Endothelial cell of umbilical vein (primary cell): ENCODE measurements at regions not wholly inside any gene's neighbourhood (a gene's known extent, or its start where the extent isn't known, plus 50 kb on each side); places are given as distances from the start of the nearest gene placed in this dataset.

ENCODE experiments used
- BruUV-seq: library from RNA; stranded (reverse); fragments of 400-500 nt; replicated peaks from 2 replicates; lab custom pipeline; 2021; lab: Mats Ljungman, UMichigan
- CTCF ChIA-PET: fragments of 300-600, 350-600 bp; sonication (Branson Sonifier 250); formaldehyde crosslinking; loops from one replicate; lab custom pipeline; 2021; ENCODE audit warnings: antibody characterized with exemption, inconsistent platforms; lab: Charles Lee
- POLR2A ChIA-PET: fragments of 300-600, 350-600 bp; sonication (Branson Sonifier 250); formaldehyde crosslinking; loops from one replicate; lab custom pipeline; 2021; ENCODE audit warnings: antibody characterized with exemption, inconsistent platforms; lab: Charles Lee
- DNase-seq: peaks from one replicate; pipeline ENCODE4 v3.0.0-alpha.2; 2011; ENCODE audit warnings: low read depth, low spot score
- FAIRE-seq: peaks from 2 replicates; lab custom pipeline; 2011; peaks lifted over from hg19 to GRCh38; lab: Jason Lieb, UNC
- H2AFZ ChIP-seq: 2 replicates; pipeline ENCODE4 v1.6.0; 2012; ENCODE audit warnings: low read depth, low read length, control low read depth, inconsistent platforms
- H3K27ac ChIP-seq: 2 replicates; pipeline ENCODE4 v1.5.1; 2011; ENCODE audit warnings: low read depth, mild to moderate bottlenecking, control low read depth, low read length, moderate library complexity; ENCODE audit not compliant: insufficient read depth
- H3K27me3 ChIP-seq, 2 experiments: 2 replicates each; pipeline versions ENCODE4 v1.6.0 to v1.6.1; 2011; ENCODE audit warnings: low read length in 2 of 2, mixed read lengths in 1 of 2; ENCODE audit not compliant: control insufficient read depth in 2 of 2, insufficient read depth in 2 of 2
- H3K36me3 ChIP-seq, 2 experiments: 2 replicates in 1 of 2; 3 replicates in 1 of 2; pipeline ENCODE4 v1.5.1; 2011; ENCODE audit warnings: low read length in 2 of 2, mild to moderate bottlenecking in 1 of 2, moderate library complexity in 1 of 2; ENCODE audit not compliant: control insufficient read depth in 2 of 2, insufficient read depth in 2 of 2; ENCODE audit errors: extremely low read depth in 1 of 2
- H3K4me1 ChIP-seq: 3 replicates; pipeline ENCODE4 v1.5.1; 2011; ENCODE audit warnings: mild to moderate bottlenecking, low read length; ENCODE audit not compliant: control insufficient read depth, insufficient read depth; ENCODE audit errors: extremely low read depth
- H3K4me2 ChIP-seq: 2 replicates; pipeline ENCODE4 v1.6.1; 2011; ENCODE audit warnings: low read length, control low read depth, mixed read lengths; ENCODE audit not compliant: insufficient read depth
- H3K4me3 ChIP-seq, 3 experiments: fragments of 200-600 bp in 1 of 3; sonication (generic), shearing (Covaris generic) in 1 of 3; replicated peaks in 1 of 3; 2 replicates each; pipeline ENCODE4 v1.5.1; 2011 to 2016; ENCODE audit warnings: control low read depth in 3 of 3, low read length in 3 of 3, mild to moderate bottlenecking in 2 of 3, inconsistent platforms in 1 of 3, low read depth in 1 of 3, moderate library complexity in 1 of 3; ENCODE audit not compliant: insufficient read depth in 1 of 3
- H3K79me2 ChIP-seq: 2 replicates; pipeline ENCODE4 v1.6.0; 2012; ENCODE audit warnings: low read length, inconsistent platforms; ENCODE audit not compliant: control insufficient read depth, insufficient read depth
- H3K9ac ChIP-seq: replicated peaks from 2 replicates; pipeline ENCODE3; 2011; ENCODE audit warnings: low read length, control low read depth; ENCODE audit not compliant: insufficient read depth; ENCODE audit errors: extremely low read depth
- H3K9me1 ChIP-seq: replicated peaks from 3 replicates; pipeline ENCODE4 v1.6.0; 2011; ENCODE audit warnings: mild to moderate bottlenecking, low read length; ENCODE audit not compliant: control insufficient read depth, insufficient read depth; ENCODE audit errors: extremely low read depth
- H3K9me3 ChIP-seq: replicated peaks from 2 replicates; pipeline ENCODE4 v1.5.1; 2012; ENCODE audit warnings: low read length, inconsistent platforms; ENCODE audit not compliant: control insufficient read depth, insufficient read depth
- H4K20me1 ChIP-seq: replicated peaks from 2 replicates; pipeline ENCODE3; 2011; ENCODE audit warnings: mild to moderate bottlenecking, low read length; ENCODE audit not compliant: control insufficient read depth, insufficient read depth; ENCODE audit errors: extremely low read depth
- CTCF ChIP-seq, 2 donors: IDR thresholded peaks; 1 replicate in 1 of 2; 2 replicates in 1 of 2; pipeline ENCODE4 v1.5.1; 2011; ENCODE audit warnings: low read length in 2 of 2, mild to moderate bottlenecking in 2 of 2, moderate library complexity in 2 of 2, control low read depth in 1 of 2, inconsistent platforms in 1 of 2, low read depth in 1 of 2; ENCODE audit not compliant: insufficient read depth in 1 of 2; ENCODE audit errors: extremely low read depth in 1 of 2
- EZH2 ChIP-seq: IDR thresholded peaks from 2 replicates; pipeline ENCODE4 v1.6.1; 2012; ENCODE audit warnings: borderline replicate concordance, low read depth, mild to moderate bottlenecking, moderate library complexity, low read length, inconsistent platforms; ENCODE audit not compliant: severe bottlenecking
- FOS ChIP-seq: IDR thresholded peaks from 2 replicates; pipeline ENCODE4 v1.6.1; 2011; ENCODE audit warnings: mild to moderate bottlenecking, low read length, moderate library complexity, borderline replicate concordance; ENCODE audit not compliant: insufficient read depth
- GATA2 ChIP-seq: IDR thresholded peaks from 2 replicates; pipeline ENCODE4 v1.7.0; 2011; ENCODE audit warnings: low read depth, mild to moderate bottlenecking, moderate library complexity, mixed read lengths, low read length; ENCODE audit not compliant: insufficient read length, insufficient read depth
- JUN ChIP-seq: IDR thresholded peaks from 2 replicates; pipeline ENCODE4 v1.6.1; 2011; ENCODE audit warnings: borderline replicate concordance, low read depth; ENCODE audit not compliant: insufficient read length, insufficient read depth
- MAX ChIP-seq: IDR thresholded peaks from 2 replicates; pipeline ENCODE4 v1.6.1; 2011; ENCODE audit not compliant: insufficient read depth, insufficient read length
- MYC ChIP-seq: IDR thresholded peaks from one replicate; pipeline ENCODE4 v1.6.1; 2011; ENCODE audit warnings: mild to moderate bottlenecking, low read depth, low read length
- POLR2A ChIP-seq: IDR thresholded peaks from 2 replicates; pipeline ENCODE4 v1.6.1; 2012; ENCODE audit warnings: low read depth, mild to moderate bottlenecking, control low read depth, low read length
- POLR2AphosphoS5 ChIP-seq: IDR thresholded peaks from 2 replicates; pipeline ENCODE4 v1.6.1; 2012; ENCODE audit warnings: low read depth, mild to moderate bottlenecking, control low read depth, low read length, moderate library complexity; ENCODE audit not compliant: insufficient read depth
- dilution Hi-C: fragments of 300-500 bp; cut with MboI; formaldehyde crosslinking; loops from one replicate; pipeline ENCODE4 v1.15.0; 2019; ENCODE audit warnings: low sequenced_read_pairs; ENCODE audit not compliant: extremely low pct_ligation_motif_present
- intact Hi-C: fragments of 100-400 bp; cut with micrococcal nuclease; formaldehyde crosslinking; loops from one replicate; pipeline ENCODE4 v1.10.0; 2022

- FAIRE-seq (no peak), DNase-seq (no peak)
- ChIA-PET POLR2A (no interaction called here), CTCF (interaction anchor here (1.1 to 1.5 kb wide), 2 partner anchors 9 to 28 kb away, joined by 3 read pairs; no protein-coding TSS in a partner anchor)
- H3K27ac ChIP-seq = no peak overlapping the region
- H3K27me3 ChIP-seq = peaks cover 2 to 6% of the 10 kb centered on the region in 2 experiments
- BruUV-seq = no TSS peak
- no peak overlapping the region for H3K4me3 ChIP-seq
- dilution Hi-C loops (no loop called here), intact Hi-C loops (no loop called here)
- TF ChIP-seq CTCF (IDR thresholded peaks at IDR 0.05; ENCODE audit: extremely low read depth in 1 of 2, insufficient read depth in 1 of 2, low read depth in 1 of 2, low read length in 2 of 2) (no peak), GATA2 (no peak), POLR2A (no peak), MAX (no peak), FOS (no peak), POLR2AphosphoS5 (no peak), EZH2 (no peak), JUN (no peak), MYC (no peak)
- H3K9ac ChIP-seq = no peak overlapping the region
- no peaks in the 10 kb centered on the region for H3K79me2 ChIP-seq
- no peaks in the 10 kb centered on the region for H3K4me1 ChIP-seq
- no peak overlapping the region for H2AFZ ChIP-seq
- no peaks in the 10 kb centered on the region for H3K9me3 ChIP-seq
- no peak overlapping the region for H3K4me2 ChIP-seq
- H3K36me3 ChIP-seq = no peaks in the 10 kb centered on the region
- H4K20me1 ChIP-seq = no peaks in the 10 kb centered on the region
- H3K9me1 ChIP-seq = no peaks in the 10 kb centered on the region
These were observed 608.6 kb downstream of the CCDC171 start for GRCh38 chr9:16161483-16161882.
